CD8-positive, alpha-beta memory T cell (primary cell): ENCODE measurements at regions not wholly inside any gene's neighbourhood (a gene's known extent, or its start where the extent isn't known, plus 50 kb on each side); places are given as distances from the start of the nearest gene placed in this dataset.

Experiments used
- CTCF ChIA-PET: fragments of 350-600 bp; sonication (Branson Sonifier 250); formaldehyde crosslinking; loops from one replicate; lab custom pipeline; 2021; ENCODE audit warnings: antibody characterized with exemption; lab: Charles Lee
- POLR2A ChIA-PET: fragments of 350-600 bp; sonication (Branson Sonifier 250); formaldehyde crosslinking; loops from one replicate; lab custom pipeline; 2021; ENCODE audit warnings: antibody characterized with exemption; lab: Charles Lee
- DNase-seq, 5 donors: peaks; one replicate each; pipeline versions ENCODE4 v3.0.0 to v3.0.0-alpha.2; 2020 to 2022; ENCODE audit warnings: mixed read lengths in 1 of 5
- H3K27ac ChIP-seq: one replicate; pipeline ENCODE4 v1.7.0; 2013; ENCODE audit warnings: low read depth, mild to moderate bottlenecking, low read length, moderate library complexity
- H3K27me3 ChIP-seq: 2 replicates; pipeline ENCODE4 v1.7.0; 2013; ENCODE audit warnings: low read length, mild to moderate bottlenecking; ENCODE audit not compliant: insufficient read depth, poor library complexity, severe bottlenecking
- H3K36me3 ChIP-seq: 2 replicates; pipeline ENCODE4 v1.7.0; 2013; ENCODE audit warnings: mild to moderate bottlenecking, low read length, moderate library complexity; ENCODE audit not compliant: insufficient read depth
- H3K4me1 ChIP-seq: 2 replicates; pipeline ENCODE4 v1.7.0; 2013; ENCODE audit warnings: mild to moderate bottlenecking, low read length, moderate library complexity; ENCODE audit not compliant: insufficient read depth
- H3K4me3 ChIP-seq: 2 replicates; pipeline ENCODE4 v1.7.0; 2013; ENCODE audit warnings: mild to moderate bottlenecking, low read length
- H3K9me3 ChIP-seq: 2 replicates; pipeline ENCODE4 v1.7.0; 2013; ENCODE audit warnings: mild to moderate bottlenecking, low read length
- H3K27ac Mint-ChIP-seq, 8 donors: one replicate each; pipeline ENCODE4 v1.8.0; 2020 to 2021; ENCODE audit warnings: mixed read lengths in 8 of 8, mild to moderate bottlenecking in 6 of 8, inconsistent platforms in 3 of 8, moderate library complexity in 3 of 8
- H3K27me3 Mint-ChIP-seq, 2 donors: one replicate each; pipeline ENCODE4 v1.8.0; 2020 to 2021; ENCODE audit warnings: mixed read lengths in 2 of 2, mild to moderate bottlenecking in 1 of 2, moderate library complexity in 1 of 2
- H3K36me3 Mint-ChIP-seq, 3 donors: one replicate each; pipeline ENCODE4 v1.8.0; 2020 to 2021; ENCODE audit warnings: mixed read lengths in 3 of 3, inconsistent platforms in 1 of 3, mild to moderate bottlenecking in 1 of 3
- H3K4me1 Mint-ChIP-seq, 3 donors: one replicate each; pipeline ENCODE4 v1.8.0; 2020 to 2021; ENCODE audit warnings: mixed read lengths in 3 of 3, inconsistent platforms in 1 of 3, mild to moderate bottlenecking in 1 of 3
- H3K4me3 Mint-ChIP-seq, 7 donors: one replicate each; pipeline ENCODE4 v1.8.0; 2020 to 2021; ENCODE audit warnings: mixed read lengths in 7 of 7, mild to moderate bottlenecking in 6 of 7, moderate library complexity in 4 of 7, inconsistent platforms in 2 of 7
- H3K9me3 Mint-ChIP-seq, 5 donors: one replicate each; pipeline ENCODE4 v1.8.0; 2020 to 2022; ENCODE audit warnings: mixed read lengths in 5 of 5, mild to moderate bottlenecking in 3 of 5, moderate library complexity in 2 of 5, inconsistent platforms in 1 of 5

DNA sequence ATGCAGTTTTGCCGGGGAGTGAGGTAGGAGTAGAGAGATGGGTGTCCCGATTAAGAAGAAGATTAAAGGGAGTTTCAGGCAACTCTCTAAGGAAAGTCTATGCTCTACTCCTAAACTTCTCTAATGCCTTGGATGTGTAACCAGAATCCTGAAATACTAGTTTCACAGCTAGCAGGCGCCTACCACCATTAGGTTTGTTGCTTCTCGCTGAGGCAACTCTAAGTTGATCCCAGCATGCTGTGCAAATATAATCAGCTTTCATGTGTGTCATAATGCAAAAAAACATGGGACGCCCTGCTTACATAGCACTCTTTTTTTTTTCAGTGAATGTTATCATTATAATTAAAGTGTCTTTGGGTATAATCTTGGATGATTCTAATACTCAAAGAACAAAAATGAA, 50.4 kb upstream of the FAM3C start:
- ChIA-PET POLR2A (no interaction called here), CTCF (interaction anchor here (1.4 kb wide), 1 partner anchor 9 kb away, joined by 3 read pairs; no protein-coding TSS in a partner anchor)
- no peaks in the 10 kb centered on the region for H3K27me3 ChIP-seq
- H3K4me3 ChIP-seq: no peak overlapping the region
- H3K36me3 Mint-ChIP-seq: no peaks in the 10 kb centered on the region
- H3K4me1 Mint-ChIP-seq: peaks cover 14 to 15% (median 15%) of the 10 kb centered on the region in 3 donors
- H3K4me3 Mint-ChIP-seq: no peak overlapping the region
- no peaks in the 10 kb centered on the region for H3K4me1 ChIP-seq
- no peak overlapping the region for H3K27ac ChIP-seq
- H3K27me3 Mint-ChIP-seq: no peaks in the 10 kb centered on the region
- H3K27ac Mint-ChIP-seq: no peak overlapping the region
- no peaks in the 10 kb centered on the region for H3K36me3 ChIP-seq
- H3K9me3 ChIP-seq: no peaks in the 10 kb centered on the region
- DNase-seq: no peak
- no peaks in the 10 kb centered on the region for H3K9me3 Mint-ChIP-seq
